ENCODE measurements at regions not wholly inside any gene's neighbourhood (a gene's known extent, or its start where the extent isn't known, plus 50 kb on each side); places are given as distances from the start of the nearest gene placed in this dataset.

- TF ChIP-seq, protein P1, sequence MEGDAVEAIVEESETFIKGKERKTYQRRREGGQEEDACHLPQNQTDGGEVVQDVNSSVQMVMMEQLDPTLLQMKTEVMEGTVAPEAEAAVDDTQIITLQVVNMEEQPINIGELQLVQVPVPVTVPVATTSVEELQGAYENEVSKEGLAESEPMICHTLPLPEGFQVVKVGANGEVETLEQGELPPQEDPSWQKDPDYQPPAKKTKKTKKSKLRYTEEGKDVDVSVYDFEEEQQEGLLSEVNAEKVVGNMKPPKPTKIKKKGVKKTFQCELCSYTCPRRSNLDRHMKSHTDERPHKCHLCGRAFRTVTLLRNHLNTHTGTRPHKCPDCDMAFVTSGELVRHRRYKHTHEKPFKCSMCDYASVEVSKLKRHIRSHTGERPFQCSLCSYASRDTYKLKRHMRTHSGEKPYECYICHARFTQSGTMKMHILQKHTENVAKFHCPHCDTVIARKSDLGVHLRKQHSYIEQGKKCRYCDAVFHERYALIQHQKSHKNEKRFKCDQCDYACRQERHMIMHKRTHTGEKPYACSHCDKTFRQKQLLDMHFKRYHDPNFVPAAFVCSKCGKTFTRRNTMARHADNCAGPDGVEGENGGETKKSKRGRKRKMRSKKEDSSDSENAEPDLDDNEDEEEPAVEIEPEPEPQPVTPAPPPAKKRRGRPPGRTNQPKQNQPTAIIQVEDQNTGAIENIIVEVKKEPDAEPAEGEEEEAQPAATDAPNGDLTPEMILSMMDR (conservative IDR thresholded peaks at IDR 0.05 in 1 of 2, IDR thresholded peaks at IDR 0.05 in 1 of 2; ENCODE audit: low read depth in 1 of 2, low read length in 2 of 2), result no peak
- no peak for TF ChIP-seq EZH2 (IDR thresholded peaks at IDR 0.05; ENCODE audit: low read length, missing control alignments)
Observed at GRCh38 chr11:42827845-42828244, 484.0 kb upstream of the API5 start.
